GM12878 (cell line): ENCODE measurements at regions not wholly inside any gene's neighbourhood (a gene's known extent, or its start where the extent isn't known, plus 50 kb on each side); places are given as distances from the start of the nearest gene placed in this dataset.

Experiments used
- FOS ChIP-seq: IDR thresholded peaks from 3 replicates; pipeline ENCODE4 v1.6.1; 2011; ENCODE audit warnings: borderline replicate concordance; ENCODE audit not compliant: insufficient read length; ENCODE audit errors: extremely low read depth
- POLR2AphosphoS5 ChIP-seq: IDR thresholded peaks from 2 replicates; pipeline ENCODE4 v1.6.1; 2011; ENCODE audit warnings: mild to moderate bottlenecking, low read length, inconsistent platforms
- STAT1 ChIP-seq: fragments of 450-650 bp; conservative IDR thresholded peaks from 2 replicates; pipeline ENCODE4 v1.6.1; 2014; ENCODE audit warnings: antibody characterized with exemption, mild to moderate bottlenecking
- TF ChIP-seq, protein P1 (sequence below): fragments of 150-350 bp; IDR thresholded peaks from 2 replicates; pipeline ENCODE4 v1.6.1; 2016; ENCODE audit warnings: low read depth, low read length
- TF ChIP-seq, protein P2 (sequence below): fragments of 450-650 bp; IDR thresholded peaks from 2 replicates; pipeline ENCODE4 v1.6.1; 2018; ENCODE audit warnings: mild to moderate bottlenecking, low read depth, moderate library complexity; ENCODE audit not compliant: partially characterized antibody

DNA sequence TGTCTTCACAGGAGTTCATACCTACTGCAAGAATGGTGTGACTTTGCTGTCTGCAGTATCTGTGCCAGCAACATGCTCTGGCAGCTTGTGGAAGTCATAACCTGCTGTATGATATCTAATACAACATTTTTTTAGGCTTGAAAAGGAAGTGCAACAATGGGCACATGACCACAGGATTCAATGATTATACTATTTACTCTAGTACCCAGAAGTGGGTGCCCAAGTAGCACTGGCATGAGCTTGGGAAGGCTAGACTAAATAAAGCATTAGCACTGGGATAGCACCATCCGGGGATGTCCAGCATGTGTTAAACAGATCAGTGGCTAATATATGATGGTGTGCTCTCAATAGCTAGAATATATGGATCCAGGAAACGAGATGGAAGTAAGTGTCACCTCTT lies 98.6 kb upstream of the PDE4B start:
- TF ChIP-seq, protein P1, sequence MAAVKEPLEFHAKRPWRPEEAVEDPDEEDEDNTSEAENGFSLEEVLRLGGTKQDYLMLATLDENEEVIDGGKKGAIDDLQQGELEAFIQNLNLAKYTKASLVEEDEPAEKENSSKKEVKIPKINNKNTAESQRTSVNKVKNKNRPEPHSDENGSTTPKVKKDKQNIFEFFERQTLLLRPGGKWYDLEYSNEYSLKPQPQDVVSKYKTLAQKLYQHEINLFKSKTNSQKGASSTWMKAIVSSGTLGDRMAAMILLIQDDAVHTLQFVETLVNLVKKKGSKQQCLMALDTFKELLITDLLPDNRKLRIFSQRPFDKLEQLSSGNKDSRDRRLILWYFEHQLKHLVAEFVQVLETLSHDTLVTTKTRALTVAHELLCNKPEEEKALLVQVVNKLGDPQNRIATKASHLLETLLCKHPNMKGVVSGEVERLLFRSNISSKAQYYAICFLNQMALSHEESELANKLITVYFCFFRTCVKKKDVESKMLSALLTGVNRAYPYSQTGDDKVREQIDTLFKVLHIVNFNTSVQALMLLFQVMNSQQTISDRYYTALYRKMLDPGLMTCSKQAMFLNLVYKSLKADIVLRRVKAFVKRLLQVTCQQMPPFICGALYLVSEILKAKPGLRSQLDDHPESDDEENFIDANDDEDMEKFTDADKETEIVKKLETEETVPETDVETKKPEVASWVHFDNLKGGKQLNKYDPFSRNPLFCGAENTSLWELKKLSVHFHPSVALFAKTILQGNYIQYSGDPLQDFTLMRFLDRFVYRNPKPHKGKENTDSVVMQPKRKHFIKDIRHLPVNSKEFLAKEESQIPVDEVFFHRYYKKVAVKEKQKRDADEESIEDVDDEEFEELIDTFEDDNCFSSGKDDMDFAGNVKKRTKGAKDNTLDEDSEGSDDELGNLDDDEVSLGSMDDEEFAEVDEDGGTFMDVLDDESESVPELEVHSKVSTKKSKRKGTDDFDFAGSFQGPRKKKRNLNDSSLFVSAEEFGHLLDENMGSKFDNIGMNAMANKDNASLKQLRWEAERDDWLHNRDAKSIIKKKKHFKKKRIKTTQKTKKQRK, result no peak
- TF ChIP-seq STAT1, result no peak
- no peak for TF ChIP-seq FOS
- TF ChIP-seq, protein P2, sequence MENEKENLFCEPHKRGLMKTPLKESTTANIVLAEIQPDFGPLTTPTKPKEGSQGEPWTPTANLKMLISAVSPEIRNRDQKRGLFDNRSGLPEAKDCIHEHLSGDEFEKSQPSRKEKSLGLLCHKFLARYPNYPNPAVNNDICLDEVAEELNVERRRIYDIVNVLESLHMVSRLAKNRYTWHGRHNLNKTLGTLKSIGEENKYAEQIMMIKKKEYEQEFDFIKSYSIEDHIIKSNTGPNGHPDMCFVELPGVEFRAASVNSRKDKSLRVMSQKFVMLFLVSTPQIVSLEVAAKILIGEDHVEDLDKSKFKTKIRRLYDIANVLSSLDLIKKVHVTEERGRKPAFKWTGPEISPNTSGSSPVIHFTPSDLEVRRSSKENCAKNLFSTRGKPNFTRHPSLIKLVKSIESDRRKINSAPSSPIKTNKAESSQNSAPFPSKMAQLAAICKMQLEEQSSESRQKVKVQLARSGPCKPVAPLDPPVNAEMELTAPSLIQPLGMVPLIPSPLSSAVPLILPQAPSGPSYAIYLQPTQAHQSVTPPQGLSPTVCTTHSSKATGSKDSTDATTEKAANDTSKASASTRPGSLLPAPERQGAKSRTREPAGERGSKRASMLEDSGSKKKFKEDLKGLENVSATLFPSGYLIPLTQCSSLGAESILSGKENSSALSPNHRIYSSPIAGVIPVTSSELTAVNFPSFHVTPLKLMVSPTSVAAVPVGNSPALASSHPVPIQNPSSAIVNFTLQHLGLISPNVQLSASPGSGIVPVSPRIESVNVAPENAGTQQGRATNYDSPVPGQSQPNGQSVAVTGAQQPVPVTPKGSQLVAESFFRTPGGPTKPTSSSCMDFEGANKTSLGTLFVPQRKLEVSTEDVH, result no peak
- no peak for TF ChIP-seq POLR2AphosphoS5
